HG03108 (cell line): ENCODE measurements at regions not wholly inside any gene's neighbourhood (a gene's known extent, or its start where the extent isn't known, plus 50 kb on each side); places are given as distances from the start of the nearest gene placed in this dataset.
"Not testable (repeated sequence)": the region's sequence is repeated elsewhere in the genome, so short reads cannot be mapped to it uniquely, and the experiment has no call there.

Experiments
- ATAC-seq: cut with Tn5 transposase; IDR thresholded peaks from one replicate; pipeline ENCODE4 v1.9.1; 2021; ENCODE audit warnings: moderate library complexity; ENCODE audit not compliant: unreplicated experiment

DNA sequence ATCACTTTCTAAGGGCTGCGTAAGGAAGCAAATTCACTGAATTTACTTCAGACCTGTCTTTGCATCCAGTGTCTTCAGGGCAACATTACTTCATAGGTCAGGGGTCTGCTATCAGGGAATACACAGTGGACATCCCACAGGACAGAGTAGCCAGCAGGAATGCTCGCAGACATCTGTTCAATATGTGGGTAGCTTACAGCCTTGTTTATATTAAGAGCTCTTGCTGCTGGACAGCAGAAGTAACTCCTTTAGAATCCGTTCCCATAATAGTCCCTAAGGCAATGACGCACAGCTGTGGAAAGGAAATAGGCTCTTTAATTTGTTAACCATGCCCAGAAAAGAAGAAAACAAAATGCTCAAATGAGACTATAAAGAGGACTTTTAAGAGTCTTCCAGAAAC lies 198.7 kb downstream of the MOXD1 start:
- no peak for ATAC-seq

DNA sequence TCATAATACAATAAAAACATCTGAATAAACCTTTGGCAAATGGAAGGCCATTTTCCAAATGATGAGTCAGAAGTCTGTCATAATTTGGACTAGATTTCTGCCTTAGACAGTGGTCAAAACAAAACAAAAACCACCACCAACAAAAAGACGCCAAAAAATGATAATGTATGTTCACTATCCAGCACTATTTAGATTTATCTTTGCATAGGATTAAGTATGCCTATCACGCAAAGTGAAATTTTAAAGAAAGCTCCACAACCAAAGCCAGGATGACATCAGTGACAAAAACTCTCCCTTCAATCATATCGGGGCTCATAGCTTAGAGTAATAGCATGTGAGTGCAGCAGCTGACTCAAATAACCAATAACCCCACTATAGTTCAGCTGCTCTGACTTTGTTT lies 201.9 kb downstream of the MOXD1 start:
- no peak for ATAC-seq

DNA sequence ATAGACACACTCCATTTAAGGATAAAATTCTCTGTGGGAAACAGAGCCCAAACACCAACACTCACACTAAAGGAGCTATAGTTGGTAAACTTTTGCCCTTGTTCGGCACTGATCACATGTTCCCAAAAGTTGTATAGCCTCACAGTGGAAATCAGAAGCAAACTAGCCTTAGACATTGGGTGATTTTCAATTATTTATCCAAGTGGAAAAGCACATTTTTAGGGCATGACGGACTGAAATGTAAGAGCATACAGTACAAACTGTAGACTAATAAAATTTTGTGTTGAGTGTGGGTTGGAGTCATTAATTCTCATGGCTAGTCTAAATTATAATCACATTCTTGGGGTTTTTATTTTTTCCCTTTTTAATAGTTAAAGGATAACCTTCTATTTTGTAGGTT lies 202.4 kb downstream of the MOXD1 start:
- ATAC-seq, result no peak

DNA sequence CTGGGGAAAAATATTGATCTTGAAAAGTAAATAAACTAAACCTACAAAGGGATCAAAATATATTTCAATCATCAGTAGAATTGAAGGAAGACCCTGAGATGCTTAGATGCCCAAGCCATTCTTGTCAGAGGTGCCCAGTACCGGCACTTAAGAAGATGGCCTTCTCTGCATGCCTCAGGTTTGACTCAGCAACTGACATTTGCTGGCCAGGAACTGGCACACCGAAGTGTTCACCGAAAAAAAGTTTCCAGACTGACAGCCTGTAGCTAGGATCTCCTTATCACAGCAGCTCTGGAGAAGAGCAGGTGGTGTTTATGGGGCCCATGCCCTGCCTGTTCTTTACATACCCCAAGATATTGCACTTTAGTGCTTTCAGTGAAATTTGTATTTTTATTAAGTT lies 203.2 kb downstream of the MOXD1 start:
- no peak for ATAC-seq

DNA sequence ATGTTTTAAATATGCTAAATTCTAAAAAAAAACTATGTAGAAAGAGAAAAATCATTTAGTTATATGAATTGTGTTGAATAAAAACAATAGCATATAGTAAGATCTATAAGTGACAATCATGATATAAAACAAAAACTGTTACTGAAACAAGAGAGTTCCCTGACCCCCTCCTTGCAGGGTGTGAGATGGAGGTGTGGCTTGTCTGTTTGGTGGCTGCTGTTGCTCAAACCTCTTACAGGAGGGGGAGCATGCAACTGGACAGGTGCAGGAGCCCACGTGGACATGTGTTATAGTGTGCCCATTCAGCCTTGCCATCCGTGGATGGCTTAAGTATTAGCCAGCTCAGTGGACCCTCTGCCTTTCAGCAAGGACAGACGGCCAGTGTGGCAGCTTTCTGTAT lies 206.7 kb downstream of the MOXD1 start:
- no peak for ATAC-seq

DNA sequence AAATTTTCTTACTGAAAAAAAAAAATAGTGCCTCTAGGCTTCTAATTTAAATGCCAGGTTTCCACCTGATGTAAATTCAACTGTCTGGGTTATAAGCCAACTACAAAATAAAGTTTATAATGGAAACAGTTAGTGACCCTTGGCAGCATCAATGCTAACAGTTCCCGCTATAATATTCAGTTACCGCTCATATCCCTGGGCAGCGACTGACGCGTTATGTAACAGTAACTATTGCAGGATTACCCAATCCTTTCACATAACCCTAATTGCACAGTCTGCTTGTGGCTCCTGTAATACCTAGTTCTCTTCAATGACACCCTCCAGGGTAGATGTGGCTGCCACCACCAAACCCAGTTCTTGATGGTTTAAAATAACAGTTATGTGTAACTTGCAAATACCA lies 208.6 kb downstream of the MOXD1 start:
- ATAC-seq, result no peak

DNA sequence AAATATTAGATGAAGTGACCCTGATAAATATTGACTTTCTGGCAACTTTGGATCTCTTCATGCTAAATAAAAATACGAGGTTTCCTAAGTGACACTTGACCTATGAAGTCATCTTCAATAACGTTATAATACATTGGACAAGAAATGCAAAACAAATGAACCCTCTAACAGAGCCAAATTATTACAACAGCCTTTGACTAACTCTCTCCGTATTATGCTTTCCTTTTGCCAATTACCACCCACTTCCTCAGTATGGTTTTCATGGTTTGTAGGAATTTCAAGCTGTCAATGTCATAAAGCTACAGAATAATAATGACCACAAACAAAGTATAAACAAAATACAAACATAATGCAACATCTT lies 210.5 kb downstream of the MOXD1 start:
- no peak for ATAC-seq

DNA sequence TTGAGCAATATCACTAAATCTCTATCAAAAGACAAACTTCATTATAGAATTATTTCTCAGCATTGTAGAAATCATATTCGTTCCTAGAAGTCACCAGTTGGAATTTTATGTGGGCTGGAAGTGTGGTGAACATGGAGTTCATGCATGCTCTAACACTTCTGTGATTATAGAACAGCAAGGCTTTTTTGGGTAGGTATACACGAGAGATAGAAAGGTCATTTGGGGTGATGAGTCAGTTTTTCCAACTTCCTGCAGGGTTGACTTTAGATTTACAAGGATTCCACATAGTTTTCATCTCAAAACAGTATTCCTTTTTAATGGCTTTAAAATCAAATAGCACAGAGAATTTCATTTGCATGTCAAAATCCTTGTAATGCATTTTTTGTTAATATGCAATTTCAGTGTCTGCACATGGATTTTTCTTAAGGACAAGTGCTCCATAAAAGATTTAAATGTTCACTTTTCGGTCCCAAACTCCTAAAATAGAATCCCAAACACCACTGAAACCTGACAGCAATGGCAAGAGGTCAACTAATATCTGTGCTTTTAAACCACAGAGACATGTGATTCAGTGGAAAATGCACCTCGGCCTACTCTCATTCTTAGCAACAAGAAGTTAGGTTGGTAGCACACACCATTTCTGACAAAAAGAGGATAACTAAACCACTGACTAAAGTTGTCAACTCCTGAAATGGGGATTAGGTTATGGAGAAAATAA lies 211.0 kb downstream of the MOXD1 start:
- peak; percentile 55 for ATAC-seq

DNA sequence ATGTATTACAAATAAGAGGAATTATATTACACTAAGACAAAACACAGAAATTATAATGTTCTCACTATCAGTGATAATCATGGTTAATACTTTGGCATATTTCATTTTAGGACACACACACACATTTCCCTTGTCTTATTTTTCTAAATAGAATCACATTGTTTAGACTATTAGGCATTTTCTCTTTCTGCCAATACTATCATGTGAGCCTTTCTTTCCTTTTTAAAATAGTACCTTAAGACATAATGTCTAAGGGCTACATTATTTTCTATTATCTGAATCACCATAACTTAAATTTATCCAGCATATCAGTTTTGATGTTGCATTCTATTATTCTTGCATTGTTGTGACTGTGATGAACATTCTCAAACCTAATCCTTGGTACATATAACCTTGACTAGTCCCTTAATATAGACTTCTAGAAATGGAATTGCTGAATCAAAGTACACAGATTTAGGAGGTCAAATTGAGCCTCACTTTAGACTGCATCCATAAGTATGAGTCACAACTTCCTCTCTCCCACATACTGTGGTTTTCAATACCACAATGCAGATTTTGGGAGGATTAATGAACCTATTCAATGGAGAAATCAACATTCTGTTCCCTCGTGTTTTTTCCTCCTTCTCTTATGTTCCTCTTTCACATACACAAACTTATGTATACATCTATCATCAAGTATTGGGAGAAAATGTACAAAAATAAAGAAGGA lies 212.6 kb downstream of the MOXD1 start:
- no peak for ATAC-seq

DNA sequence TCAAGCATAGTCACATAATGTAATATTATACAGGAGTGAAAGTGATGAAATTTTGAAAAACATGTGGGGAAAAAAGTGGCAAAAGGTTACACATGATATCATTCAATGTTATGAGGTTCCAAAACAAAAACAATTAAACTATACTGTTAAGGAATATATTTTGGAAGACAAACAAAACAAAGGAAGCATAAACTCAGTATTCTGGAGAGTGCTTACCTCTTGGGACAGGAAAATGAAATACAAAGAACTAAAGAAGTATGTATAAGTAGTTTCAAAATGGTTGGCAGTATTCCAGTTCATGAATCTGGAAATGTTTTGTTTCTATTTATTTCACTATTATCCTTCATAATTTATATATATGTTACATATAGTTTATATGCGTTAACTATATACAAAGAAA lies 213.5 kb downstream of the MOXD1 start:
- no peak for ATAC-seq

DNA sequence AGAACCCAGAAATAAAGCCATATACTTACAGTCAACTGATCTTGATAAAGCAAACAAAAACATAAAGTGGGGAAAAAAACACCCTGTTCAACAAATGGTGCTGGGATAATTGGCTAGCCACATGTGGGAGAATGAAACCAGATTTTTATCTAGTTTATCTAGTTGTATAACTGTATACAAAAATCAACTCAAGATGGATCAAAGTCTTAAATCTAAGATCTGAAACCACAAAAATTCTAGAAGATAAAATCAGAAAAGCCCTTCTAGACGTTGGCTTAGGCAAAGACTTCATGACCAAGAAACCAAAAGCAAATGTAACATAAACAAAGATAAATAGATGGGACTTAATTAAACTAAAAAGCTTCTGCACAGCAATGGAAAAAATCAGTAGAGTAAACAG lies 216.3 kb downstream of the MOXD1 start:
- not testable (repeated sequence) for ATAC-seq

DNA sequence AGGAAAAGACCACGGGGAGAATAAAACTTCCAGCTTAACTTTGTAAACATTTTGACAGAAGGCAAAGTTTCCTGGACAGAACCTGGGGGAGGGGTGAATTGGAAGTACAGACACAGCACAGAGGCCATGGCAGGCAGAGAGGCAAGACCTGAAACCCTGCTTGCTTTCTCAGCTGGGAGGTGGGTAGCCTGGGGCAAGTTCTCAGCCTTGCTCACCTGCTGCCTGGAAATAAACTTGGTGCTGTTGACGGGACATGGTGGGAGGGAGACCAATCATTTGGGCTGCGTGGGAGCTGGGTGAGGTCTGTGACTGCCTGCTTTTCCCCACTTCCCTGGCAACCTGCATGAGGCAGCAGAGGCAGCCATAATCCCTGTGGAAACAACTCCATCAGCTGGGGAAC lies 221.3 kb downstream of the MOXD1 start:
- no peak for ATAC-seq

DNA sequence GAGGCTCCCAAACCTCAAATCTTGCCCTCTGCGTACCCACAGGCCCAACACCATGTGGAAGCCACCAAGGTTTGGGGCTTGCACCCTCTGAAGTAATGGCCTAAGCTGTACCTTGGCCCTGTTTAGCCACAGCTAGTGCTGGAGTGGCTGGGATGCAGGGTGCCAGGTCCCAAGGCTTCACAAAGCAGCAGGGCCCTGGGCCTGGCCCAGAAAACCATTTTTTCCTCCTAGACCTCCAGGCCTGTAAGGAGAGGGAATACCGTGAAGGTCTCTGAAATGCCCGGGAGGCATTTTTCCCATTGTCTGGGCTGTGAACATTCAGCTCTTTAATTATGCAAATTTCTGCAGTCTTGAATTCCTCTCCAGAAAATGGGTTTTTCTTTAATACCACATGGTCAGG lies 223.7 kb upstream of the CCN2 start:
- ATAC-seq, result no peak

DNA sequence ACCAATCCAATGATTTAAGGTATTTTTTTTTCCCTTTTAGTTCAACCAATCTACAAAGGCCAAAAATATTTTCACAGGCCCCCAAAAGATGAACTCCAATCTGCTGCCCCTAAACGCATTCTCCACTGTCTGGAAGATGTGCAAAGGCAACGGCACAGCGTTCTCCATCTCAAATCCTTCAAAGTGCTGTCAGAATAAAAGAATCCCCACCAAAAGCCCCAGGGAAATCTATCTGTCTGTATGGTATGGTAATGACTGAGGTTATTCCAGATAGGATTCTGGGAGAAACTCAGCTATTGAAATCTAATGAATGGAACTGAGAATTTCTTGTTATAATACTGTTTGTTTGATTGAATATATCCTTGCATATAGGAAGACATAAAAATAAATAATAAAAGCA lies 217.8 kb upstream of the CCN2 start:
- ATAC-seq, result no peak

DNA sequence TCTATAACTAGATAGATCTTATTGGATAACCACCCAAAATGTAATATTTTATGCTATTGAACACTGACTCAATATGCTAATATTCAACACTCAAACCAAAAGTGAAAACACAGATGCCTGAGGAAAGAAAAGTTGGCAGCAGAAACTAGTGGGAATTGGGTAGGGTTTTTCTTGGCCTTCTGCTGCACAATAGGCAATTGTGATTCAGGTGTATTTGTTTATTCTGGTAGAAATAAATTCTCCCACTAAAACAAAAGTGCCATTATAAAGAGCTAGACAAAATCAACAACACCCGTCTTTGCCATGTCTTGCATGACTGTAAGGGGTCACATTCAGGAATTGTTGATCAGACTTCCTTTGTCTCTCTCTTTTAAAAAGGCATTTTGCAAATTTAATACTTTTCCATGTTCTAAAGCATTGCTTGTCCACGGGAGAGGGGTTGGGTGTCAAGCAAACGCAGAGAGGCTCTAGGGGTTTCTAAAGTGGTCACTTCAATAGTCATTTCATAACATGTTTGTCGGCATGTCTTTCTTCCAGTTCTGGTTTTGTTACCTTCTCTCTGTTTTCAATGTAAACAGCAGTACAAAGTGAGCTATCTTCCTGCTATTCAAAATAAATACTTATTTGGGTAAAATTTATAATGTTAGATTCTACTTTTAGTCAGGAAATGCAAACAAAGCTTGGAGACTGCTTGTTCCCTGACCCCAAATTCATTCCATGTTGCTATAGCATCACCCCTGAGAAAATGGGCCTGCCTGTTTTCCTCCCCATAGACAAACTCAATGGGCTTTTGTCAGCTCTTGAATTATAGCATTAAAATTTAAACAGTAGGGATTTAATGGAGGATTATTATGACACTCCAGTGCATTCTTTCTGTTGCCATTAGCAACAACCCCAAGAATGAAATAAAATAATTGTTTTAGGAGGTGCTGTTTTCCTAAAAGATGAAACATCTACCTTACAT lies 217.0 kb upstream of the CCN2 start:
- no peak for ATAC-seq

DNA sequence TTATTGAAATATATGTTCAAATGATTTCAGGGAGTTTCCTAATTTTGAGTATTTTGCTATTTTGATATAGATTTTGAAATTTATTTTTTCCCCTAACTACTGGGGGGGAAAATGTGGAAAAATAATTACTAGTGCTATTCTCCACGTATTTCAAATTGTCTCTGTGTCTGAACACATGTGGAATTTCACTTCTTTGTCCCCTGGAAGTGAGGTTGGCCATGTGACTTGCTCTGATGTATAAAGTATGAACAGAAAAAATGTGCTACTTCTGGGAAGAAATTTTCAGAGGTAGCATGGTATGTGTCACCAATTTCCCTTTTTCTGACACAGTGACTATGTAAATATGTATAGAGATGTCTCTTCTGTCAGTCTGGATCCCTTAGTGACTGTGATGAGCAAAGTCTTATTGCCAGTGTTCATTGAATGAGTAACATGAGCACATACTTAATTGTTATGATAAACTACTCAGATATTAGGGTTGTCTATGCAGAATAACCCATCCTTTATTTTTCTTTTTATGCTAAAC lies 215.4 kb upstream of the CCN2 start:
- no peak for ATAC-seq

DNA sequence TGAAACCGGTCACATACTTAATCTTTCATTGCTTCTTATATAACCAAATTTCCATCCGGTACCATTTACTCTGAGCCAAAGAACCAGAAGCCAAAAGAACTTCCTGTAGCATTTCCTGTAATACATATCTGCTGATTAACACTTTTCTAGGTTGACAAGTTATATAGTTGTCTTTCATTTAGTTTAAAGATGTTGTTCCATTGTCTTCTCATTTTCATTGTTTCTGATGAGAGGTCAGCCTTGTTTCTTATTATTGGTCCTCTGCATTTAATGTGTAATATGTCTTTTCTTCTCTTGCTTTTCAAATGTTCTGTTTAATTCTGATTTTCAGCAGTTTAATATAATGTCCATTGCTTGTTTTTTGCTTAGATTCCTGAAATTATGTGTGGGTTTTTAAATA lies 214.5 kb upstream of the CCN2 start:
- ATAC-seq, result no peak

DNA sequence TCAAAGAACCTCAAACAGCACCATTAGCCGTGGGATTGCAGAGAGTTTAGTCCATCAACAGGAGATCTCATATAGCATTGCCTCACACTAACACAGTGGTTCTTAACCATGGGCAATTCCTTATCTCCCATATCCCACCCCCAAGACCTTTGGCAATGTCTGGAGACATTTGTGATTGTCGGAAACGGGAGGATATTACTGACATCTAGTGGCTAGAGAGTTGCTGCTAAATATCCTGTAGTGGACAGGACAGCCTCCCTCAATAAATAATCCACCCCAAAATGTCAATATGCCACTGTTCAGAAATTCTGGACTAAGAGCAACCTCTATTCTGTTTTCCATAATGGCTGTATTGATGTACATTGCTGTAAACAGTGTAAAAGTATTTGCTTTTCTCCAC lies 210.1 kb upstream of the CCN2 start:
- no peak for ATAC-seq

DNA sequence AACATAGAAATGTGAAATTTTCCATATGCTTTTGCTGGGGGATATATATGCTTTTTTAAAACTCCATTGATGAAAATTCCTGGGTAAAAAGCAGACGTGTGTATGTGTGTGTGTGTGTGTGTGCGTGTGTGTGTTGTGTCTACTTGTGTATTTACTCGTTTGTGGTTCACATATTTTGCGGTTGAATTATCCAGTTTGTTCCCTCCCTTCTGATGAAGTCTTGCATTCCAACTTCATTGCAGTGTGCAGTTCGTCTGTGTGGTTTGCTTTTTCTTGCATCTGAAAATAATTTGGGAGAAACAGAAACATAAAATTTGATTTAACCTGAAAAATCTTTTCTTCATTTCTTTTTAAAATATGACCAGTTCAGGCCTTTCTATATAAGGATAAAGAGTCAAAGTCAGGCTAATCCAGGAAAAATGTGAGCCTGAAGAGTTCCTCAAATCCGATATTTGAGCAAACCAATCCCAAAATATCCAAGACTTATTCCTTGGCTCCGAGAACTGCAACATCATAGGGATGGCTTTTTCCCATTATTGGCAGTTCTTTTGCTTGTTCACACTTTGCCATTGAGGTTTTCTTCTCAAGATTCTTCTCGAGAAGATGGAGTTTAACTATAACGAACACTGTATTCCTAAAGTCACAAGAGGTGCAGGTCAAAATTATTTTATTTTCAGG lies 202.2 kb upstream of the CCN2 start:
- no peak for ATAC-seq

DNA sequence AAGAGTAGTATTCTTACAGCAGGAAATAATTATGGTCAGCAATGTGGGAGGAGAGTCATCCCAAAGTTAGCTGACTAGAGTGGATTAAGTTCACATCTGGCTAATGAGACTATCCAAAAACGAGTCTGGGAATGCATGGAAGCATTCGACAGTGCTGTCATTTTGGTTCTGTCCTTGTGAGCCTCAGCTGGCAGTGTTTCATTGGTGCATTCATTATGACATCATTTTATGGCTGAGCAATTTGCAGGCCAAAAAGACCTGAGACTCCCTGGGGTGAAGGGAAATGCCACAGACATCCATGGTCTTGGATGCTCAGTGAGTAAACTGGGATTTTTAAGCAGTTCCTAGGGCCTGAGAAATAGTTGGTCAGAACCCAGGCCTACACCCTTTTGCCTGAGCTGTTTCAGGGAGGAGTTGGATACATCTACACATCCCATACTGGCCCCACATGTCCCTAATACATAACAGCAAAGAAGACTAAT lies 196.4 kb upstream of the CCN2 start:
- ATAC-seq, result no peak

DNA sequence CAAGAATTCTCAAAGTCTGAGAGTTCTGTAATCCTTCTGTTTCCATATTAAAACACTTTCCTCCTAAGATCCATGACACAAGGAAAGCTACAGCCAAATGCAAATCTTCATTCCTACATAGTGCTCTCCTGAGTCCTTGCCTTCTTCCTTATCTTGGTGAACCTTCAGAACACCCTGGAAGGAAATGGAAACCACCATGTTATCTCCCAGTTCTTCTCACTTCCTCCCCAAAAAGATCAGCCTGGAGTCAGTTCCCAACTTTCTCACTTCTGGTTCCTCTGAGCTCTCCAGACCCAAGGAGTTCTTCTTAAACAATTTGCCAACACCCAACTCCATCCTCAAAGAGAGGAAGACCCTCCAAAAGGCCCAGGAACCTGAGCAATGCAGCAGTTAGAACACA lies 193.3 kb upstream of the CCN2 start:
- no peak for ATAC-seq
